ENCODE measurements at regions not wholly inside any gene's neighbourhood (a gene's known extent, or its start where the extent isn't known, plus 50 kb on each side); places are given as distances from the start of the nearest gene placed in this dataset.

DNA sequence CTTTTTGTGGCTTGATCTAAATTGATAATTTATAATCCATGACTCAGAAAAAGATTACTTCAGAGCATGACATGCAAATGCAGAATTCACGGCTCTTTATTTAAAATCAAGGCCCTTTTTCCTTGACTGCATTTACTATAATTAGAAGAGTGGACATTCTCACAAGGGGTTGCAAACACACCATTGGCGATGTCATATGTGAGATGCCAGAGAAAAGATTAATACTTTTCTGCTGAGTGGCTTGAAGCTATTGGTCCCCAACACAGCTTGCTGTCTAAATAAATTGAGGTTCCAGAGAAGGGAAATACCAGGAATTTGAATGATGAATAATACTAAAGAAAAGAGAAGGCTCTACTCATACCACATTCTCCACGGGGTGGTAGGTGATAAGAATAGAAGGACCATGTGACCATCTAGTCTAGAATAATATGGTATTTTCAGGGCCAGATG, 78.7 kb upstream of the ARID5B start:
- TF ChIP-seq, protein P1, sequence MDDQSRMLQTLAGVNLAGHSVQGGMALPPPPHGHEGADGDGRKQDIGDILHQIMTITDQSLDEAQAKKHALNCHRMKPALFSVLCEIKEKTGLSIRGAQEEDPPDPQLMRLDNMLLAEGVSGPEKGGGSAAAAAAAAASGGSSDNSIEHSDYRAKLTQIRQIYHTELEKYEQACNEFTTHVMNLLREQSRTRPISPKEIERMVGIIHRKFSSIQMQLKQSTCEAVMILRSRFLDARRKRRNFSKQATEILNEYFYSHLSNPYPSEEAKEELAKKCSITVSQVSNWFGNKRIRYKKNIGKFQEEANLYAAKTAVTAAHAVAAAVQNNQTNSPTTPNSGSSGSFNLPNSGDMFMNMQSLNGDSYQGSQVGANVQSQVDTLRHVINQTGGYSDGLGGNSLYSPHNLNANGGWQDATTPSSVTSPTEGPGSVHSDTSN (IDR thresholded peaks at IDR 0.05), result peak; percentile 48; the same call in 1 of the 2 replicates
- no peak for TF ChIP-seq YY1 (IDR thresholded peaks at IDR 0.05; ENCODE audit: low read depth)
- TF ChIP-seq EP300 (IDR thresholded peaks at IDR 0.05; ENCODE audit: borderline replicate concordance in 1 of 2, low read depth in 1 of 2, low read length in 1 of 2), result peak in 1 of 2 experiments; percentile 12; a peak in 1 of 4 replicates
- TF ChIP-seq FOSL2 (IDR thresholded peaks at IDR 0.05; ENCODE audit: borderline replicate concordance, low read depth), result 0 out of 2 replicates have a peak, but pooled peaks have one; percentile 8
- TF ChIP-seq TEAD4 (IDR thresholded peaks at IDR 0.05; ENCODE audit: borderline replicate concordance, insufficient read depth), result peak; percentile 18; the same call in 1 of the 2 replicates
- TF ChIP-seq, protein P2, sequence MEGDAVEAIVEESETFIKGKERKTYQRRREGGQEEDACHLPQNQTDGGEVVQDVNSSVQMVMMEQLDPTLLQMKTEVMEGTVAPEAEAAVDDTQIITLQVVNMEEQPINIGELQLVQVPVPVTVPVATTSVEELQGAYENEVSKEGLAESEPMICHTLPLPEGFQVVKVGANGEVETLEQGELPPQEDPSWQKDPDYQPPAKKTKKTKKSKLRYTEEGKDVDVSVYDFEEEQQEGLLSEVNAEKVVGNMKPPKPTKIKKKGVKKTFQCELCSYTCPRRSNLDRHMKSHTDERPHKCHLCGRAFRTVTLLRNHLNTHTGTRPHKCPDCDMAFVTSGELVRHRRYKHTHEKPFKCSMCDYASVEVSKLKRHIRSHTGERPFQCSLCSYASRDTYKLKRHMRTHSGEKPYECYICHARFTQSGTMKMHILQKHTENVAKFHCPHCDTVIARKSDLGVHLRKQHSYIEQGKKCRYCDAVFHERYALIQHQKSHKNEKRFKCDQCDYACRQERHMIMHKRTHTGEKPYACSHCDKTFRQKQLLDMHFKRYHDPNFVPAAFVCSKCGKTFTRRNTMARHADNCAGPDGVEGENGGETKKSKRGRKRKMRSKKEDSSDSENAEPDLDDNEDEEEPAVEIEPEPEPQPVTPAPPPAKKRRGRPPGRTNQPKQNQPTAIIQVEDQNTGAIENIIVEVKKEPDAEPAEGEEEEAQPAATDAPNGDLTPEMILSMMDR (IDR thresholded peaks at IDR 0.05), result no peak
- TF ChIP-seq TCF12 (IDR thresholded peaks at IDR 0.05), result 0 out of 2 replicates have a peak, but pooled peaks have one; percentile 29
- no peak for TF ChIP-seq SIN3A (IDR thresholded peaks at IDR 0.05; ENCODE audit: borderline replicate concordance, low read depth, low read length)
- no peak for TF ChIP-seq FOXM1 (IDR thresholded peaks at IDR 0.05; ENCODE audit: low read depth)
- peaks cover 0 to 10% of the 10 kb centered on the region in 2 experiments; a peak in 2 of 4 replicates for H3K4me1 ChIP-seq (ENCODE audit: control insufficient read depth in 1 of 2, insufficient read depth in 2 of 2, low read depth in 1 of 2, low read length in 1 of 2)
- CTCF ChIA-PET, result interaction anchor here (2.0 kb wide), 1 partner anchor 12 kb away, joined by 7 read pairs; no protein-coding TSS in a partner anchor
- POLR2A ChIA-PET, result no interaction called here
- no peaks in the 10 kb centered on the region for H3K27me3 ChIP-seq (ENCODE audit: insufficient read depth)
- no peaks in the 10 kb centered on the region for H3K79me2 ChIP-seq (ENCODE audit: insufficient read depth)
- no peaks in the 10 kb centered on the region for H3K36me3 ChIP-seq (replicated peaks in 1 of 2; ENCODE audit: control insufficient read depth in 1 of 2, insufficient read depth in 2 of 2, low read length in 1 of 2)
- DNase-seq, result no peak
- H3K9me2 ChIP-seq, result no peaks in the 10 kb centered on the region
- no peaks in the 10 kb centered on the region for H4K20me1 ChIP-seq (ENCODE audit: insufficient read depth)
- no peak overlapping the region for H2AFZ ChIP-seq (ENCODE audit: low read depth)
- peaks cover 7% of the 10 kb centered on the region for H3F3A ChIP-seq (replicated peaks; ENCODE audit: insufficient read depth)
- peak overlapping the region in 1 of 2 experiments; percentile 11; a peak in 1 of 4 replicates for H3K27ac ChIP-seq (ENCODE audit: low read depth in 2 of 2, low read length in 1 of 2)
- H3K9me3 ChIP-seq, result no peaks in the 10 kb centered on the region
- H3K9ac ChIP-seq, result no peak overlapping the region
- H3K4me2 ChIP-seq, result no peak overlapping the region
- H3K4me3 ChIP-seq (ENCODE audit: low read depth in 2 of 2, low read length in 1 of 2), result no peak overlapping the region
- 26% methylated on average over 3 of the region's 3 CpGs for WGBS (ENCODE audit: low lambda C conversion rate)

DNA sequence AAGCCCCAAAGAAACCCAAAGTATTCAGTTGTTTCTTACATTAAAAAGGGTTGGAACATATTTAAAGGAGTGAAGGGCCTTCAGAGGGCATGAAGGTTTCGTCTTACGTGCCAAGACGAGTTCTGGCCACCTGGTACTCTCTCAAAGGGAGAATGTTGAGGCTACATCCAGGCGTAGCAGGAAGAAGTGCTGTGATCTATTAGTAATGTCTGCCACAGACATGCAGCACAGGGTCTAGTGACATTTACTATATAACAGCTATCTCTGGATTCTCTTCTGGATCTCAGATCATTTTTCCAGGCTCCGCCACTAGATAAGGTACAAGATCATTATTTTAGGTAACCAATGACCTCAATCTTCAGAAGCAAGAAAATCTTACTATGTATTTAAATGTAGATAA, 76.5 kb upstream of the ARID5B start:
- Histone ChIP-seq H3K79me2 (ENCODE audit: insufficient read depth) (no peaks in the 10 kb centered on the region), H3K9me2 (no peaks in the 10 kb centered on the region), H2AFZ (ENCODE audit: low read depth) (no peak overlapping the region), H4K20me1 (ENCODE audit: insufficient read depth) (no peaks in the 10 kb centered on the region), H3K4me1 (ENCODE audit: control insufficient read depth in 1 of 2, insufficient read depth in 2 of 2, low read depth in 1 of 2, low read length in 1 of 2) (peaks cover 0 to 10% of the 10 kb centered on the region in 2 experiments; a peak in 2 of 4 replicates), H3K27me3 (ENCODE audit: insufficient read depth) (no peaks in the 10 kb centered on the region), H3K9ac (no peak overlapping the region), H3K4me3 (ENCODE audit: low read depth in 2 of 2, low read length in 1 of 2) (no peak overlapping the region), H3K4me2 (no peak overlapping the region), H3K9me3 (no peaks in the 10 kb centered on the region), H3K36me3 (replicated peaks in 1 of 2; ENCODE audit: control insufficient read depth in 1 of 2, insufficient read depth in 2 of 2, low read length in 1 of 2) (no peaks in the 10 kb centered on the region), H3K27ac (ENCODE audit: low read depth in 2 of 2, low read length in 1 of 2) (no peak overlapping the region), H3F3A (replicated peaks; ENCODE audit: insufficient read depth) (peaks cover 7% of the 10 kb centered on the region)
- TF ChIP-seq MXI1 (IDR thresholded peaks at IDR 0.05; ENCODE audit: low read depth, low read length) (no peak), FOXJ3 (CRISPR knock-in tag; IDR thresholded peaks at IDR 0.05) (no peak)
- ChIA-PET CTCF (no interaction called here), POLR2A (no interaction called here)
- WGBS (ENCODE audit: low lambda C conversion rate), result 83% methylated on average over 5 of the region's 5 CpGs
- DNase-seq, result no peak
